Left lung (tissue), 4 donors: ENCODE measurements at regions not wholly inside any gene's neighbourhood (a gene's known extent, or its start where the extent isn't known, plus 50 kb on each side); places are given as distances from the start of the nearest gene placed in this dataset.

Experiments
- ATAC-seq: fragments of 200-7000 bp; cut with Tn5 transposase; one replicate; pipeline ENCODE4 v1.9.1; 2020; ENCODE audit warnings: moderate library complexity
- DNase-seq, 4 donors: peaks; one replicate each; pipeline ENCODE4 v3.0.0-alpha.2; 2013 to 2020
- H3K27ac ChIP-seq, 2 donors: fragments of 200-600 bp; sonication (generic) in 1 of 2; one replicate each; pipeline versions ENCODE4 v1.5.0 to v1.8.0; 2020 to 2021
- H3K27me3 ChIP-seq, 2 donors: fragments of 200-600 bp; sonication (generic) in 1 of 2; one replicate each; pipeline versions ENCODE4 v1.5.0 to v1.8.0; 2020 to 2021
- H3K36me3 ChIP-seq, 2 donors: fragments of 200-600 bp; sonication (generic) in 1 of 2; one replicate each; pipeline versions ENCODE4 v1.5.0 to v1.8.0; 2020 to 2021
- H3K4me1 ChIP-seq, 2 donors: fragments of 200-600 bp; one replicate each; pipeline ENCODE4 v1.8.0; 2021
- H3K4me3 ChIP-seq, 2 donors: fragments of 200-600 bp; sonication (generic) in 1 of 2; one replicate each; pipeline versions ENCODE4 v1.5.0 to v1.8.0; 2020 to 2021; ENCODE audit warnings: mild to moderate bottlenecking in 1 of 2
- H3K9me3 ChIP-seq, 2 donors: fragments of 200-600 bp; sonication (generic) in 1 of 2; one replicate each; pipeline versions ENCODE4 v1.5.0 to v1.8.0; 2020 to 2021
- intact Hi-C, 2 donors: fragments of 100-400 bp; cut with DNase I; formaldehyde crosslinking; loops; one replicate each; pipeline versions ENCODE4 v1.11.2 to v1.14.2; 2022
- TF ChIP-seq, protein P1 (sequence below), 2 donors: fragments of 200-600 bp; sonication (generic) in 1 of 2; IDR thresholded peaks; one replicate each; pipeline versions ENCODE4 v1.5.0 to v1.8.0; 2021; ENCODE audit warnings: antibody characterized with exemption in 2 of 2
- donor health status: DM: no; HTN: yes; CAD: no.
- donor health status: DM: no; HTN: no; CAD: no.

DNA sequence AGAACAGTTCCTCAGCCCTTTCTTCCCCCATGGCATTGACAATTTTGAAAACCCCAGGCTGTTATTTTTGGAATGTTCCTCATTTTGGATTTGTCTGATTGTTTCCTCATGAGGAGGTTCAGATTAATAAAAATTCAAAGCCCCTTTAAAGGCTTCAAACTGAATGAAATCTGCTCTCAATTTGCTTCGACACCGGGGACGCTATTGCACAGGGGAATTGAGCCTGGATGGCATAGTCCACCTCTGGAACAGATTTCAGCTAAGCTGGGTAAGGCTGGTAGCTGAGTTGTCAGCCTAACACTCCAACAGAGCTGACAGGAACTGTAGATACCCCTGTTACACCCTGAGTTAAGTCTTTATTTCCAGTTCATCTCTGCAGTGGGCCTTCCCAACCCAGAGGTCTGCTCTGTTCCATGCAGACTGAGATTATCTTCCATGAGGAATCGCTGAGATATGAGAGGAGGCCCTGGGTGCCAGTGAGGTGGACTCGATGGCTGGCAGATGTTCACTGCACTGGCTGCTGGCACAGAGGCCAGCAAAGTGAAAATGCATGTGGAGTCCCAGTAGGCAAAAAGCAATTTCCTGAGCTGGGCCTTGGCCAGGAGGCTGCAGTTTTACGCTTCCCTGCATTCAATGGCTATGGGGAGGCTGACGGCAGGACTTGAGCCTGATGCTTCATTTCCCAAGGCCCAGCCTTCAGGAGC is 73.3 kb upstream of the PAX1 start:
- Histone ChIP-seq H3K36me3 (no peaks in the 10 kb centered on the region), H3K4me3 (no peak overlapping the region), H3K27me3 (no peaks in the 10 kb centered on the region), H3K27ac (no peak overlapping the region), H3K4me1 (no peaks in the 10 kb centered on the region), H3K9me3 (no peaks in the 10 kb centered on the region)
- intact Hi-C loops = no loop called here
- TF ChIP-seq, protein P1, sequence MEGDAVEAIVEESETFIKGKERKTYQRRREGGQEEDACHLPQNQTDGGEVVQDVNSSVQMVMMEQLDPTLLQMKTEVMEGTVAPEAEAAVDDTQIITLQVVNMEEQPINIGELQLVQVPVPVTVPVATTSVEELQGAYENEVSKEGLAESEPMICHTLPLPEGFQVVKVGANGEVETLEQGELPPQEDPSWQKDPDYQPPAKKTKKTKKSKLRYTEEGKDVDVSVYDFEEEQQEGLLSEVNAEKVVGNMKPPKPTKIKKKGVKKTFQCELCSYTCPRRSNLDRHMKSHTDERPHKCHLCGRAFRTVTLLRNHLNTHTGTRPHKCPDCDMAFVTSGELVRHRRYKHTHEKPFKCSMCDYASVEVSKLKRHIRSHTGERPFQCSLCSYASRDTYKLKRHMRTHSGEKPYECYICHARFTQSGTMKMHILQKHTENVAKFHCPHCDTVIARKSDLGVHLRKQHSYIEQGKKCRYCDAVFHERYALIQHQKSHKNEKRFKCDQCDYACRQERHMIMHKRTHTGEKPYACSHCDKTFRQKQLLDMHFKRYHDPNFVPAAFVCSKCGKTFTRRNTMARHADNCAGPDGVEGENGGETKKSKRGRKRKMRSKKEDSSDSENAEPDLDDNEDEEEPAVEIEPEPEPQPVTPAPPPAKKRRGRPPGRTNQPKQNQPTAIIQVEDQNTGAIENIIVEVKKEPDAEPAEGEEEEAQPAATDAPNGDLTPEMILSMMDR (IDR thresholded peaks at IDR 0.05) = no peak
- DNase-seq (no peak), ATAC-seq (no peak)

DNA sequence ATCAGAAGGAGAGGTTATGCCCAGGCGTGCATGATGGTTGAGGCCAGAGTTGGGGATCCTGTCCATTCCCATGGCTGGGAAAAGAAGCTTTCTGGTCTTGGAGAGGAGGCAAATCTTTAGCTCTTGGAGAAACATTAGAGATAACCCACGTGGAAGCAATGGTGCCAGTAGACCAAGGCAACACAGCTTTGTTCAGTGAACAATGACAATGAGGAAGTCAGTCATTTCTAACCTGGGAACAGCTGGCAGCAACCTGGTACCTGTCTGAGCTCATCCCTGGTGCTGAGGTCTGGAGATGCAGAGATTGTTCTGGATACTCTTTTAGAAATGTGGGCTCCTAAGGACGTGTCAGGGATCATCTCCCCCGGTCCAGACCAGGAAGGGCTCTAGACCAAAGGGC is 76.7 kb upstream of the PAX1 start:
- DNase-seq = no peak
- ATAC-seq = no peak
- Histone ChIP-seq H3K36me3 (no peaks in the 10 kb centered on the region), H3K4me3 (no peak overlapping the region), H3K27ac (no peak overlapping the region), H3K4me1 (no peaks in the 10 kb centered on the region), H3K9me3 (no peaks in the 10 kb centered on the region), H3K27me3 (peaks cover 0 to 6% of the 10 kb centered on the region in 2 donors)
- intact Hi-C loops = no loop called here
- TF ChIP-seq, protein P1 (IDR thresholded peaks at IDR 0.05) = no peak

DNA sequence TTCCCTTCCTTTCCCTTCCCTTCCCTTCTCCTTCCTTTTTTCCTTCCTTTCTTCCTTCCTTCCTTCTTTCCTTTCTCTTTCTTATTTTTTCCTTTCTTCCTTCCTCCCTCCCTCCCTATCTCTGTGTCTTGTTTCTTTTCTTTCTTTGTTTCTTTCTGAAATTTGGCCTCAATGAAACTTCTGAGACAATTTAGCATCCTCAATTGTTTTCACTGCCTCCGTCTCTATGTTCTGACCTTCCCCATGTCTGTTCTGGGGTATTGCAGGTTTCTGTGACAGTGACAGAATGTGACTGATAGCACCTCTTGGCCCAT is 81.7 kb upstream of the PAX1 start:
- TF ChIP-seq, protein P1 (IDR thresholded peaks at IDR 0.05) = no peak
- ATAC-seq (no peak), DNase-seq (no peak)
- Histone ChIP-seq H3K4me3 (no peak overlapping the region), H3K9me3 (peaks cover 0 to 6% of the 10 kb centered on the region in 2 donors), H3K27ac (no peak overlapping the region), H3K27me3 (peaks cover 0 to 15% of the 10 kb centered on the region in 2 donors), H3K36me3 (no peaks in the 10 kb centered on the region), H3K4me1 (no peaks in the 10 kb centered on the region)
- intact Hi-C loops = no loop called here

DNA sequence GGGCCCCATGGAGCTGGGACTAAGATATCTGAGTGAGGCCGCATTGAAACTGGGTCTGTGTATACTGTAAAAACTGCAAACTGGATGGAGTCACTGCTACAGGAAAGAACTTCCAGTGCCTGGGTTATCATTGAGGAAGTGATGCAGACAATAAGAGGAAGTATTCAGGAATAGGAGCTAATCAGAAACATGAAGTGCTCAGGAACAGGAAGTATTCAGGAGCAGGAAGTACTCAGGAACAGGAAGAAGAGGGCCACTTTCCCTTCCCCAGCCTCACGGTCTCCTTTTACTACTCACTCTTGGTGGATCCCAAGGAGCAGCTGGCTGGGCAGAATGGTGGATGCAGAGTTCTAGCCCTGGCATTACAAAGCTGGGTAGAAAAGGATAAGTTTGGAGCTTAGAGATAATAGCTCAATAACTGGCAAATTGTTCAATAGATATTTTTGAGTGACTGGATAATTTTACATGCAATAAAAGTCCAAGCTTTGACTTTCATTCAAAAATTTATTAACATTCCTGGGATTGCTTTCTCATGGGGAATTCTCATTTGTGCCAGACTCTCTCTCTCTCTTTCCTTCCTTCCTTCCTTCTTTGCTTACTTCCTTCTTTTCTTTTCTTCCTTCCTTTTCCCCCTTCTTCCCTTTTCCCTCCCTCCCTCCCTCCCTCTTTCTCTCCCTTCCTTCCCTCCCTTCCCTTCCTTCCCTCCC is 82.2 kb upstream of the PAX1 start:
- peaks cover 0 to 6% of the 10 kb centered on the region in 2 donors for H3K9me3 ChIP-seq
- H3K4me3 ChIP-seq = no peak overlapping the region
- DNase-seq = no peak
- TF ChIP-seq, protein P1 (IDR thresholded peaks at IDR 0.05) = no peak
- no peak overlapping the region for H3K27ac ChIP-seq
- ATAC-seq = no peak
- peaks cover 0 to 15% of the 10 kb centered on the region in 2 donors for H3K27me3 ChIP-seq
- no peaks in the 10 kb centered on the region for H3K36me3 ChIP-seq
- no peaks in the 10 kb centered on the region for H3K4me1 ChIP-seq
- intact Hi-C loops = no loop called here

DNA sequence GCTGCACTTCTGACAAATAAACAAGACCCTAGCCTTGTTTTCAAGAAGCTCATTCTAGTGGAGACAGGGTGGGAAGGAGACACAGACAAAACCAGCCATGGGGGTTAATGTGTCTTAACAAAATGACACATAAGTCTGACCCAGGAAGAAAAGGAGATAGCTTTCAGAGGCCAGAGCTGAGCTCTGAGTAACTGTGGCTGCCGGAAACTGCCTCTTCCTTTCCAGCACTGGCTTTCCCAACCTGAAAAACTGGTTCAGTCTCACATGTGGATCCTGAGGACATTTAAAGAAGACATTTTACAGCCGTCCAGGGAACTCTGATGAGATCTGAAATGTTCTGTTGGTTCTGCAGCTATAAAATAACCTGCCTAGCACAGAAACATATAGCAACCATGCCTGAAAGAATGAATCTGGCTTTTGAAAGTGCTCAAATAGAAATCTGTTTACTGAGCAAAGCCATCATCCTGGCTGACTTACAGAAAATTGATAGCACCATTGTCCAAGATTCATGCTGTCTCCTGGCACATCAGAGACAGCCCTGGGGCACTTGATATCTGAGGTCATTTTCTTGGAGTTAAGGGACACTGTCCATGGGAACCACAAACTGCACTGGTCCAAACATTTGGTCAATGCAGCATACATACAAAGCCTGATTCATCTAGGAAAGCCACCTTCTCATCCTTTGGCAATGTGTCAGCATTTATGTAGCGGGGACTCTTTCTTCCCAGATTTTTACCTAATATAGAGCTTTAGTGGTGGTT is 83.2 kb upstream of the PAX1 start:
- no peaks in the 10 kb centered on the region for H3K36me3 ChIP-seq
- ATAC-seq (no peak), DNase-seq (no peak)
- H3K4me1 ChIP-seq = no peaks in the 10 kb centered on the region
- intact Hi-C loops = no loop called here
- H3K9me3 ChIP-seq = peaks cover 0 to 6% of the 10 kb centered on the region in 2 donors
- H3K27me3 ChIP-seq = peaks cover 0 to 15% of the 10 kb centered on the region in 2 donors
- TF ChIP-seq, protein P1 (IDR thresholded peaks at IDR 0.05) = no peak
- no peak overlapping the region for H3K4me3 ChIP-seq
- H3K27ac ChIP-seq = no peak overlapping the region
